Neural progenitor cell (in vitro differentiated cells): ENCODE measurements at regions not wholly inside any gene's neighbourhood (a gene's known extent, or its start where the extent isn't known, plus 50 kb on each side); places are given as distances from the start of the nearest gene placed in this dataset.

Experiments used
- DNase-seq: peaks from one replicate; pipeline ENCODE4 v3.0.0-alpha.2; 2016; ENCODE audit warnings: low spot score
- H2AFZ ChIP-seq: fragments of 200-600 bp; sonication (generic); replicated peaks from 2 replicates; pipeline ENCODE4 v1.6.1; 2016; ENCODE audit warnings: antibody characterized with exemption
- H3F3A ChIP-seq: fragments of 200-600 bp; sonication (generic); 2 replicates; pipeline ENCODE4 v1.6.1; 2016; ENCODE audit warnings: antibody characterized with exemption, low read depth
- H3K27ac ChIP-seq: fragments of 200-600 bp; sonication (generic); 2 replicates; pipeline ENCODE4 v1.5.1; 2016; ENCODE audit warnings: mild to moderate bottlenecking
- H3K27me3 ChIP-seq: fragments of 200-600 bp; sonication (generic); 2 replicates; pipeline ENCODE4 v1.6.1; 2016; ENCODE audit warnings: mild to moderate bottlenecking, moderate library complexity
- H3K36me3 ChIP-seq: fragments of 200-600 bp; sonication (generic); 2 replicates; pipeline ENCODE4 v1.5.1; 2016
- H3K4me1 ChIP-seq: fragments of 200-600 bp; sonication (generic); 2 replicates; pipeline ENCODE4 v1.6.1; 2016; ENCODE audit warnings: mixed run types
- H3K4me2 ChIP-seq: fragments of 200-600 bp; sonication (generic); 2 replicates; pipeline ENCODE4 v1.6.1; 2016
- H3K4me3 ChIP-seq: fragments of 200-600 bp; sonication (generic); 2 replicates; pipeline ENCODE4 v1.5.1; 2016
- H3K79me2 ChIP-seq: fragments of 200-600 bp; sonication (generic); 2 replicates; pipeline ENCODE4 v1.6.1; 2016; ENCODE audit warnings: low read depth
- H3K9ac ChIP-seq: fragments of 200-600 bp; sonication (generic); 2 replicates; pipeline ENCODE4 v1.6.1; 2016
- H3K9me3 ChIP-seq: fragments of 200-600 bp; sonication (generic); 2 replicates; pipeline ENCODE4 v1.5.1; 2016; ENCODE audit warnings: low read depth
- H4K20me1 ChIP-seq: fragments of 200-600 bp; sonication (generic); 2 replicates; pipeline ENCODE4 v1.6.1; 2016; ENCODE audit warnings: low read depth
- H3K27ac Mint-ChIP-seq: 3 replicates; pipeline ENCODE4 v1.8.0; 2021; ENCODE audit warnings: mixed read lengths
- H3K27me3 Mint-ChIP-seq: 2 replicates; pipeline ENCODE4 v1.8.0; 2022; ENCODE audit warnings: low read depth, mild to moderate bottlenecking, inconsistent platforms, moderate library complexity, mixed read lengths; ENCODE audit not compliant: insufficient read depth
- H3K36me3 Mint-ChIP-seq: 3 replicates; pipeline ENCODE4 v1.8.0; 2021; ENCODE audit warnings: mixed read lengths
- H3K4me1 Mint-ChIP-seq: 3 replicates; pipeline ENCODE4 v1.8.0; 2021; ENCODE audit warnings: mixed read lengths
- H3K4me3 Mint-ChIP-seq: 3 replicates; pipeline ENCODE4 v1.8.0; 2021; ENCODE audit warnings: mild to moderate bottlenecking, moderate library complexity, mixed read lengths
- H3K9me3 Mint-ChIP-seq: 3 replicates; pipeline ENCODE4 v1.8.0; 2020; ENCODE audit warnings: mixed read lengths
- CTCF ChIP-seq: fragments of 200-600 bp; sonication (generic); IDR thresholded peaks from 2 replicates; pipeline ENCODE4 v1.5.1; 2017; ENCODE audit warnings: antibody characterized with exemption, mild to moderate bottlenecking
- EZH2 ChIP-seq: fragments of 200-600 bp; sonication (generic); IDR thresholded peaks from 2 replicates; pipeline ENCODE4 v1.6.1; 2017; ENCODE audit warnings: antibody characterized with exemption, mild to moderate bottlenecking, moderate library complexity
- EZH2phosphoT487 ChIP-seq: fragments of 200-600 bp; sonication (generic); IDR thresholded peaks from 2 replicates; pipeline ENCODE4 v1.6.1; 2017; ENCODE audit warnings: antibody characterized with exemption

- Mint-ChIP-seq H3K9me3 (no peaks in the 10 kb centered on the region), H3K36me3 (no peaks in the 10 kb centered on the region), H3K27ac (no peak overlapping the region), H3K4me1 (no peaks in the 10 kb centered on the region), H3K27me3 (no peaks in the 10 kb centered on the region), H3K4me3 (no peak overlapping the region)
- Histone ChIP-seq H3K36me3 (no peaks in the 10 kb centered on the region), H4K20me1 (no peaks in the 10 kb centered on the region), H3K79me2 (no peaks in the 10 kb centered on the region), H3K4me3 (no peak overlapping the region), H3K9ac (no peak overlapping the region), H3K4me2 (no peak overlapping the region), H3K27ac (no peak overlapping the region), H2AFZ (no peak overlapping the region), H3K27me3 (no peaks in the 10 kb centered on the region), H3K9me3 (no peaks in the 10 kb centered on the region), H3F3A (no peaks in the 10 kb centered on the region), H3K4me1 (no peaks in the 10 kb centered on the region)
- no peak for TF ChIP-seq CTCF
- no peak for TF ChIP-seq EZH2phosphoT487
- TF ChIP-seq EZH2, result no peak
- no peak for DNase-seq
Observed at GRCh38 chr7:123296965-123297364, 97.2 kb upstream of the SLC13A1 start.

DNA sequence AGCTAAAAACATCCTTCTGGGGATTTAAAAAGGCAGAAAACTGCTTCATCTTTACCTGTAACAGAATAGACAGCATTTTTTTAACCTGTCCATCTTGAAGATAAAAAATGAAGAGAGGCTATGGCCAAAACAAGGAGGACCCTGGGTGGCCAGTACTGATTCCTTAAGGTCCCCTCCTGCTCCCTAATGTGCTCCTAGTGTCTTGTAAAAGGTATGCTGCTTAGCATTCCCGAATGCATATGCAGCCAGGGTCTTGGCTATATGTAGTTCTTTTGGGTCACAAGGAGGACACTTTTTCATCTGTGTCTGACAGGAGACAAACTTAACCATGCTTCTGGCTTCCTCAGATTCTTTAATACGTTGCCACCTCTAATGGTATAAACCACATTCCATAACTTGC lies 93.9 kb upstream of the SLC13A1 start:
- H3K4me2 ChIP-seq, result no peak overlapping the region
- Mint-ChIP-seq H3K27ac (no peak overlapping the region), H3K36me3 (no peaks in the 10 kb centered on the region), H3K4me1 (no peaks in the 10 kb centered on the region), H3K27me3 (no peaks in the 10 kb centered on the region), H3K9me3 (no peaks in the 10 kb centered on the region), H3K4me3 (no peak overlapping the region)
- DNase-seq, result no peak
- no peaks in the 10 kb centered on the region for H3K79me2 ChIP-seq
- H3K27me3 ChIP-seq, result no peaks in the 10 kb centered on the region
- H2AFZ ChIP-seq, result peak overlapping the region; percentile 12
- H3K9me3 ChIP-seq, result no peaks in the 10 kb centered on the region
- H3K27ac ChIP-seq, result no peak overlapping the region
- H3F3A ChIP-seq, result no peaks in the 10 kb centered on the region
- H3K9ac ChIP-seq, result no peak overlapping the region
- H3K4me3 ChIP-seq, result no peak overlapping the region
- no peaks in the 10 kb centered on the region for H3K36me3 ChIP-seq
- no peaks in the 10 kb centered on the region for H4K20me1 ChIP-seq
- H3K4me1 ChIP-seq, result no peaks in the 10 kb centered on the region
- TF ChIP-seq CTCF, result no peak
- TF ChIP-seq EZH2, result no peak
- TF ChIP-seq EZH2phosphoT487, result no peak

DNA sequence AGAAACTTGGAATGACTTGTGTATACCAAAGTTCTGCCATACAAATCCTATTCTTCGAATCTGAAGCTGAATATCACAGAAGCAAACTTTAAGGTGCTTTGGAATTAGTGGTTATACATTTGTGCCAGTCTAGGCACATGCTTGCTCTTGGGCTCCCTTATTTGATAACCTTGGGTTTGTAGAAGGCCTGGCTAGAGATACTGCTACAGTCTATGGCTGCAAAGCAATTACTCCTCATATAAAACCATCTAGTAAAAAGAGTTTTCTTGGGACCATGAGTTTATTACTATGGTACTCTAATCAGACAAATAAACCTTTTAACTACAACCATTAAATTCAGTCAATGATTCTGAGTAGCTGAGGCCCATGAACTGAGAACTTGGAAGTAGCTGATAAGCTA lies 92.5 kb upstream of the SLC13A1 start:
- Mint-ChIP-seq H3K27me3 (peaks cover 2% of the 10 kb centered on the region), H3K4me3 (no peak overlapping the region), H3K36me3 (no peaks in the 10 kb centered on the region), H3K9me3 (no peaks in the 10 kb centered on the region), H3K4me1 (no peaks in the 10 kb centered on the region), H3K27ac (no peak overlapping the region)
- H3F3A ChIP-seq, result no peaks in the 10 kb centered on the region
- H3K36me3 ChIP-seq, result no peaks in the 10 kb centered on the region
- no peak for DNase-seq
- H4K20me1 ChIP-seq, result no peaks in the 10 kb centered on the region
- H3K9ac ChIP-seq, result no peak overlapping the region
- no peak overlapping the region for H3K27ac ChIP-seq
- no peaks in the 10 kb centered on the region for H3K79me2 ChIP-seq
- TF ChIP-seq CTCF (no peak), EZH2 (no peak), EZH2phosphoT487 (no peak)
- no peak overlapping the region for H2AFZ ChIP-seq
- H3K4me3 ChIP-seq, result no peak overlapping the region
- no peaks in the 10 kb centered on the region for H3K4me1 ChIP-seq
- H3K27me3 ChIP-seq, result no peaks in the 10 kb centered on the region
- H3K4me2 ChIP-seq, result no peak overlapping the region
- no peaks in the 10 kb centered on the region for H3K9me3 ChIP-seq

DNA sequence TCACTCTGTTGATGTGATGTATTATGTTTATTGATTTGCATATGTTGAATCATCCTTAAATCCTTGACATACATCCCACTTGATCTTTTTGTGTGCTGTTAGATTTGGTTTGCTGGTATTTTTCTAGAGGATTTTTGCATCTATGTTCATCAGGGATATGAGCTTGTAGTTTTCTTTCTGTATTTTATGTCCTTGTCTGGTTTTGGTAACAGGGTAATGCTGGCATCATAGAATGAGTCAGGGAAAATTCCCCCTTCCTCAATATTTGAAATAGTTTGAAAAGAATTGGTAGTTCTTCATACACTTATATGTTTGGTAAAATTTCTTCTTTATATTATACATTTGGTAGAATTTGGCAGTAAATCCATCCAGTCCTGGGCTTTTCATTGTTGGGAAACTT lies 89.4 kb upstream of the SLC13A1 start:
- Histone ChIP-seq H4K20me1 (no peaks in the 10 kb centered on the region), H3K9ac (no peak overlapping the region), H3K4me1 (no peaks in the 10 kb centered on the region), H3K79me2 (no peaks in the 10 kb centered on the region), H3K4me3 (no peak overlapping the region), H3K4me2 (no peak overlapping the region), H3K27me3 (no peaks in the 10 kb centered on the region), H3K9me3 (no peaks in the 10 kb centered on the region), H3K27ac (no peak overlapping the region), H3K36me3 (no peaks in the 10 kb centered on the region), H2AFZ (no peak overlapping the region), H3F3A (no peaks in the 10 kb centered on the region)
- no peaks in the 10 kb centered on the region for H3K9me3 Mint-ChIP-seq
- no peak for DNase-seq
- peaks cover 5% of the 10 kb centered on the region for H3K27me3 Mint-ChIP-seq
- H3K4me1 Mint-ChIP-seq, result no peaks in the 10 kb centered on the region
- no peaks in the 10 kb centered on the region for H3K36me3 Mint-ChIP-seq
- H3K4me3 Mint-ChIP-seq, result no peak overlapping the region
- TF ChIP-seq EZH2phosphoT487 (no peak), CTCF (no peak), EZH2 (no peak)
- H3K27ac Mint-ChIP-seq, result no peak overlapping the region
